ENCODE measurements at regions not wholly inside any gene's neighbourhood (a gene's known extent, or its start where the extent isn't known, plus 50 kb on each side); places are given as distances from the start of the nearest gene placed in this dataset.
"Not testable (repeated sequence)": the region's sequence is repeated elsewhere in the genome, so short reads cannot be mapped to it uniquely, and the experiment has no call there.

GRCh38 chr7:26937306-26937705 lies 72.9 kb upstream of the SKAP2 start:
- no peak for DNase-seq (ENCODE audit: low read depth in 1 of 2, low spot score in 1 of 2)
- no peaks in the 10 kb centered on the region for H3K27me3 ChIP-seq (ENCODE audit: insufficient read depth, poor library complexity, severe bottlenecking)
- H3K4me3 ChIP-seq (replicated peaks; ENCODE audit: insufficient read depth, low read length): no peak overlapping the region
- no peak for TF ChIP-seq GABPA (IDR thresholded peaks at IDR 0.05; ENCODE audit: low read depth)
- TF ChIP-seq REST (IDR thresholded peaks at IDR 0.05; ENCODE audit: insufficient replicate concordance, low read depth): no peak
- TF ChIP-seq POLR2AphosphoS5 (IDR thresholded peaks at IDR 0.05; ENCODE audit: low read depth): no peak
- TF ChIP-seq CTCF (IDR thresholded peaks at IDR 0.05; ENCODE audit: insufficient read depth, low read length): no peak
- TF ChIP-seq SPI1 (IDR thresholded peaks at IDR 0.05; ENCODE audit: borderline replicate concordance, low read depth): no peak
- no peak overlapping the region for H3K27ac ChIP-seq (replicated peaks)

- not testable (repeated sequence) for DNase-seq (ENCODE audit: low read depth in 1 of 2, low spot score in 1 of 2); H3K27me3 ChIP-seq (ENCODE audit: insufficient read depth, poor library complexity, severe bottlenecking); H3K27ac ChIP-seq (replicated peaks); H3K4me3 ChIP-seq (replicated peaks; ENCODE audit: insufficient read depth, low read length)
Observed at GRCh38 chr7:26932616-26933015, 68.2 kb upstream of the SKAP2 start.

- no peaks in the 10 kb centered on the region for H3K27me3 ChIP-seq (ENCODE audit: insufficient read depth, poor library complexity, severe bottlenecking)
- no peak overlapping the region for H3K4me3 ChIP-seq (replicated peaks; ENCODE audit: insufficient read depth, low read length)
- TF ChIP-seq SPI1 (IDR thresholded peaks at IDR 0.05; ENCODE audit: borderline replicate concordance, low read depth): no peak
- TF ChIP-seq CTCF (IDR thresholded peaks at IDR 0.05; ENCODE audit: insufficient read depth, low read length): no peak
- DNase-seq (ENCODE audit: low read depth in 1 of 2, low spot score in 1 of 2): no peak
- no peak overlapping the region for H3K27ac ChIP-seq (replicated peaks)
Observed at GRCh38 chr7:26930845-26931244, 66.5 kb upstream of the SKAP2 start.

GRCh38 chr7:26930201-26930600 lies 65.8 kb upstream of the SKAP2 start:
- Histone ChIP-seq H3K27ac (replicated peaks) (no peak overlapping the region), H3K4me3 (replicated peaks; ENCODE audit: insufficient read depth, low read length) (no peak overlapping the region), H3K27me3 (ENCODE audit: insufficient read depth, poor library complexity, severe bottlenecking) (no peaks in the 10 kb centered on the region)
- TF ChIP-seq CTCF (IDR thresholded peaks at IDR 0.05; ENCODE audit: insufficient read depth, low read length) (no peak), REST (IDR thresholded peaks at IDR 0.05; ENCODE audit: insufficient replicate concordance, low read depth) (no peak), POLR2AphosphoS5 (IDR thresholded peaks at IDR 0.05; ENCODE audit: low read depth) (no peak), SPI1 (IDR thresholded peaks at IDR 0.05; ENCODE audit: borderline replicate concordance, low read depth) (no peak), GABPA (IDR thresholded peaks at IDR 0.05; ENCODE audit: low read depth) (no peak)
- no peak for DNase-seq (ENCODE audit: low read depth in 1 of 2, low spot score in 1 of 2)

Data from HL-60 (cell line).